A673 (cell line): ENCODE measurements at regions not wholly inside any gene's neighbourhood (a gene's known extent, or its start where the extent isn't known, plus 50 kb on each side); places are given as distances from the start of the nearest gene placed in this dataset.

Experiments used
- BruUV-seq: library from RNA; stranded (reverse); fragments of 400-500 nt; replicated peaks from 2 replicates; lab custom pipeline; 2021; lab: Mats Ljungman, UMichigan
- CTCF ChIA-PET: fragments of 300-600 bp; sonication (Branson Sonifier 250); formaldehyde crosslinking; loops from one replicate; lab custom pipeline; 2022; ENCODE audit warnings: antibody characterized with exemption; lab: Charles Lee
- POLR2A ChIA-PET: fragments of 300-600 bp; sonication (Branson Sonifier 250); formaldehyde crosslinking; loops from one replicate; lab custom pipeline; 2022; ENCODE audit warnings: antibody characterized with exemption; ENCODE audit not compliant: low non-redundant PET; lab: Charles Lee
- DNase-seq: peaks from one replicate; pipeline ENCODE4 v3.0.0-alpha.2; 2015; ENCODE audit warnings: low spot score
- H3K27ac ChIP-seq: fragments of 200-600 bp; sonication (generic); 2 replicates; pipeline ENCODE4 v1.5.1; 2016; ENCODE audit warnings: mixed run types, low read depth, mild to moderate bottlenecking, mixed read lengths, antibody characterized with exemption, low read length; ENCODE audit not compliant: poor library complexity, severe bottlenecking
- H3K27me3 ChIP-seq: fragments of 200-600 bp; sonication (generic); replicated peaks from 2 replicates; pipeline ENCODE4 v1.6.1; 2017; ENCODE audit warnings: mixed run types, low read depth, mild to moderate bottlenecking, mixed read lengths, antibody characterized with exemption, low read length; ENCODE audit not compliant: insufficient read depth, poor library complexity
- H3K36me3 ChIP-seq: fragments of 200-600 bp; sonication (generic); 2 replicates; pipeline ENCODE4 v1.6.1; 2016; ENCODE audit warnings: mixed run types, mild to moderate bottlenecking, mixed read lengths, antibody characterized with exemption, low read length; ENCODE audit not compliant: insufficient read depth, poor library complexity, severe bottlenecking
- H3K4me1 ChIP-seq: fragments of 200-600 bp; sonication (generic); 2 replicates; pipeline ENCODE4 v1.6.1; 2017; ENCODE audit warnings: mixed run types, mild to moderate bottlenecking, mixed read lengths, antibody characterized with exemption, low read length; ENCODE audit not compliant: insufficient read depth, poor library complexity, severe bottlenecking
- H3K4me3 ChIP-seq: fragments of 200-600 bp; sonication (generic); 2 replicates; pipeline ENCODE4 v1.5.1; 2016; ENCODE audit warnings: low read depth, mixed run types, mild to moderate bottlenecking, mixed read lengths, low read length; ENCODE audit not compliant: poor library complexity, severe bottlenecking
- H3K9me3 ChIP-seq: fragments of 200-600 bp; sonication (generic); 2 replicates; pipeline ENCODE4 v1.6.1; 2016; ENCODE audit warnings: mixed run types, low read depth, mild to moderate bottlenecking, mixed read lengths, antibody characterized with exemption, low read length; ENCODE audit not compliant: poor library complexity, severe bottlenecking
- CTCF ChIP-seq: fragments of 300-800, 200-600 bp; sonication (generic); conservative IDR thresholded peaks from 2 replicates; pipeline ENCODE4 v1.5.1; 2017; ENCODE audit warnings: low read depth, mild to moderate bottlenecking, antibody characterized with exemption, low read length, moderate library complexity, mixed read lengths
- EZH2 ChIP-seq: fragments of 200-600 bp; sonication (generic); IDR thresholded peaks from 2 replicates; pipeline ENCODE4 v1.6.1; 2017; ENCODE audit warnings: borderline replicate concordance, low read depth, mild to moderate bottlenecking, mixed read lengths, antibody characterized with exemption, low read length; ENCODE audit not compliant: poor library complexity, severe bottlenecking
- intact Hi-C: fragments of 100-400 bp; cut with micrococcal nuclease; formaldehyde crosslinking; loops from one replicate; pipeline ENCODE4 v1.10.0; 2022; ENCODE audit not compliant: unreplicated experiment

- no peak for TF ChIP-seq CTCF
- TF ChIP-seq EZH2, result no peak
- H3K27ac ChIP-seq, result no peak overlapping the region
- no peaks in the 10 kb centered on the region for H3K4me1 ChIP-seq
- DNase-seq, result no peak
- H3K27me3 ChIP-seq, result no peaks in the 10 kb centered on the region
- intact Hi-C loops, result loop anchor here (10.0 kb wide), 1 partner anchor 665 kb away; no protein-coding TSS in a partner anchor
- H3K36me3 ChIP-seq, result no peaks in the 10 kb centered on the region
- BruUV-seq, result no TSS peak
- H3K9me3 ChIP-seq, result peaks cover 12% of the 10 kb centered on the region
- CTCF ChIA-PET, result no interaction called here
- no peak overlapping the region for H3K4me3 ChIP-seq
- POLR2A ChIA-PET, result no interaction called here
Observed at GRCh38 chr3:31439890-31440750, 92.6 kb upstream of the STT3B start.

GRCh38 chr3:31440878-31441277, 91.8 kb upstream of the STT3B start:
- intact Hi-C loops, result no loop called here
- H3K9me3 ChIP-seq, result peaks cover 12% of the 10 kb centered on the region
- POLR2A ChIA-PET, result no interaction called here
- CTCF ChIA-PET, result no interaction called here
- TF ChIP-seq CTCF (no peak), EZH2 (no peak)
- H3K27ac ChIP-seq, result no peak overlapping the region
- no peaks in the 10 kb centered on the region for H3K36me3 ChIP-seq
- no peak for DNase-seq
- H3K4me3 ChIP-seq, result no peak overlapping the region
- BruUV-seq, result no TSS peak
- no peaks in the 10 kb centered on the region for H3K4me1 ChIP-seq
- no peaks in the 10 kb centered on the region for H3K27me3 ChIP-seq

GRCh38 chr3:31442755-31443154, 90.0 kb upstream of the STT3B start:
- no peaks in the 10 kb centered on the region for H3K27me3 ChIP-seq
- H3K9me3 ChIP-seq, result no peaks in the 10 kb centered on the region
- H3K4me1 ChIP-seq, result no peaks in the 10 kb centered on the region
- no peak overlapping the region for H3K4me3 ChIP-seq
- BruUV-seq, result no TSS peak
- DNase-seq, result no peak
- intact Hi-C loops, result no loop called here
- CTCF ChIA-PET, result interaction anchor here (0.7 kb wide), 1 partner anchor 472 kb away, joined by 3 read pairs; no protein-coding TSS in a partner anchor
- POLR2A ChIA-PET, result interaction anchor here (0.7 to 0.8 kb wide), 2 partner anchors 257 to 350 kb away, joined by 3 read pairs; no protein-coding TSS in a partner anchor
- TF ChIP-seq EZH2 (no peak), CTCF (no peak)
- H3K36me3 ChIP-seq, result no peaks in the 10 kb centered on the region
- H3K27ac ChIP-seq, result no peak overlapping the region
